GM23338 (cell line): ENCODE measurements at regions not wholly inside any gene's neighbourhood (a gene's known extent, or its start where the extent isn't known, plus 50 kb on each side); places are given as distances from the start of the nearest gene placed in this dataset.

Experiments
- ATAC-seq: fragments of 200-7000 bp; cut with Tn5 transposase; 3 replicates; pipeline ENCODE4 v1.9.1; 2020
- DNase-seq: peaks from one replicate; pipeline ENCODE4 v3.0.0-alpha.2; 2015; ENCODE audit warnings: low spot score
- H2AFZ ChIP-seq: fragments of 200-600 bp; sonication (generic); 2 replicates; pipeline ENCODE4 v1.8.0; 2016; ENCODE audit warnings: antibody characterized with exemption, mild to moderate bottlenecking, moderate library complexity
- H3F3A ChIP-seq: fragments of 200-600 bp; sonication (generic); replicated peaks from 2 replicates; pipeline ENCODE4 v1.8.0; 2017; ENCODE audit warnings: antibody characterized with exemption, mixed run types, low read depth
- H3K27ac ChIP-seq: fragments of 200-600 bp; sonication (generic); 2 replicates; pipeline ENCODE4 v1.6.1; 2016; ENCODE audit warnings: low read depth
- H3K27me3 ChIP-seq: fragments of 200-600 bp; sonication (generic); 2 replicates; pipeline ENCODE4 v1.8.0; 2016; ENCODE audit warnings: mild to moderate bottlenecking, mixed run types, moderate library complexity; ENCODE audit not compliant: insufficient read depth
- H3K36me3 ChIP-seq: fragments of 200-600 bp; sonication (generic); 2 replicates; pipeline ENCODE4 v1.8.0; 2016; ENCODE audit warnings: mild to moderate bottlenecking; ENCODE audit not compliant: insufficient read depth
- H3K4me1 ChIP-seq: fragments of 200-600 bp; sonication (generic); 2 replicates; pipeline ENCODE4 v1.8.0; 2016; ENCODE audit warnings: mild to moderate bottlenecking, moderate library complexity; ENCODE audit not compliant: insufficient read depth
- H3K4me2 ChIP-seq: fragments of 200-600 bp; sonication (generic); 2 replicates; pipeline ENCODE4 v1.7.1; 2017; ENCODE audit warnings: mixed run types
- H3K4me3 ChIP-seq: fragments of 200-600 bp; sonication (generic); 2 replicates; pipeline ENCODE4 v1.6.1; 2016; ENCODE audit warnings: mixed run types
- H3K79me2 ChIP-seq: fragments of 200-600 bp; sonication (generic); replicated peaks from 2 replicates; pipeline ENCODE4 v1.8.0; 2017; ENCODE audit warnings: mild to moderate bottlenecking; ENCODE audit not compliant: insufficient read depth
- H3K9me2 ChIP-seq: fragments of 200-600 bp; sonication (generic); 2 replicates; pipeline ENCODE4 v1.8.0; 2017; ENCODE audit not compliant: insufficient read depth
- H4K20me1 ChIP-seq: fragments of 200-600 bp; sonication (generic); replicated peaks from 2 replicates; pipeline ENCODE4 v1.8.0; 2017; ENCODE audit warnings: mild to moderate bottlenecking; ENCODE audit not compliant: insufficient read depth
- H3K27ac Mint-ChIP-seq: 2 replicates; pipeline ENCODE4 v1.8.0; 2020; ENCODE audit warnings: inconsistent platforms, mild to moderate bottlenecking, moderate library complexity, mixed read lengths
- H3K27me3 Mint-ChIP-seq: 3 replicates; pipeline ENCODE4 v1.8.0; 2022; ENCODE audit warnings: low read depth, mild to moderate bottlenecking, moderate library complexity, mixed read lengths, inconsistent platforms; ENCODE audit not compliant: insufficient read depth, poor library complexity
- H3K36me3 Mint-ChIP-seq: 3 replicates; pipeline ENCODE4 v1.8.0; 2021; ENCODE audit warnings: low read depth, mild to moderate bottlenecking, inconsistent platforms, moderate library complexity, mixed read lengths
- H3K4me1 Mint-ChIP-seq: 3 replicates; pipeline ENCODE4 v1.8.0; 2020; ENCODE audit warnings: mild to moderate bottlenecking, inconsistent platforms, mixed read lengths
- H3K4me3 Mint-ChIP-seq: 3 replicates; pipeline ENCODE4 v1.8.0; 2021; ENCODE audit warnings: moderate library complexity, mild to moderate bottlenecking, inconsistent platforms, mixed read lengths
- H3K9me3 Mint-ChIP-seq: 3 replicates; pipeline ENCODE4 v1.8.0; 2020; ENCODE audit warnings: moderate library complexity, mild to moderate bottlenecking, inconsistent platforms, mixed read lengths
- CREB1 ChIP-seq: fragments of 250-450 bp; sonication (Bioruptor Pico); IDR thresholded peaks from 2 replicates; pipeline ENCODE4 v1.5.0; 2020; ENCODE audit warnings: low read depth, mild to moderate bottlenecking, moderate library complexity
- CTCF ChIP-seq, 2 experiments: fragments of 200-600 bp in 1 of 2; sonication (generic) in 1 of 2; conservative IDR thresholded peaks; 2 replicates each; pipeline versions ENCODE4 v1.5.1 to v1.6.1; 2016 to 2017; ENCODE audit warnings: antibody characterized with exemption in 2 of 2, low read depth in 2 of 2, mild to moderate bottlenecking in 2 of 2, moderate library complexity in 1 of 2
- JUNB ChIP-seq: IDR thresholded peaks from one replicate; pipeline ENCODE4 v1.6.1; 2016; ENCODE audit warnings: antibody characterized with exemption; ENCODE audit not compliant: unreplicated experiment
- REST ChIP-seq: IDR thresholded peaks from one replicate; pipeline ENCODE4 v1.6.1; 2018; ENCODE audit warnings: antibody characterized with exemption; ENCODE audit not compliant: unreplicated experiment
- STAT1 ChIP-seq: IDR thresholded peaks from one replicate; pipeline ENCODE4 v1.6.1; 2016; ENCODE audit warnings: antibody characterized with exemption; ENCODE audit not compliant: unreplicated experiment
- ZNF114 ChIP-seq: fragments of 250-450 bp; sonication (Bioruptor Pico); IDR thresholded peaks from 2 replicates; pipeline ENCODE4 v1.5.0; 2020; ENCODE audit warnings: mild to moderate bottlenecking, moderate library complexity
- ZNF462 ChIP-seq: fragments of 250-450 bp; sonication (Bioruptor Pico); IDR thresholded peaks from 2 replicates; pipeline ENCODE4 v1.5.0; 2020; ENCODE audit warnings: mild to moderate bottlenecking, moderate library complexity

GRCh38 chr12:67726868-67727267 is 78.3 kb downstream of the DYRK2 start (continued):
- TF ChIP-seq ZNF462 (no peak), JUNB (no peak), CTCF (conservative IDR thresholded peaks at IDR 0.05; ENCODE audit: low read depth in 2 of 2) (no peak), CREB1 (CRISPR knock-in tag) (no peak)

- no peak overlapping the region for H2AFZ ChIP-seq
- Mint-ChIP-seq H3K4me3 (no peak overlapping the region), H3K27ac (no peak overlapping the region), H3K27me3 (peaks cover 2% of the 10 kb centered on the region), H3K4me1 (no peaks in the 10 kb centered on the region), H3K9me3 (no peaks in the 10 kb centered on the region), H3K36me3 (no peaks in the 10 kb centered on the region)
- H4K20me1 ChIP-seq = no peaks in the 10 kb centered on the region
- DNase-seq (no peak), ATAC-seq (no peak)
- H3F3A ChIP-seq = no peaks in the 10 kb centered on the region
- H3K79me2 ChIP-seq = no peaks in the 10 kb centered on the region
- no peak overlapping the region for H3K27ac ChIP-seq
- no peaks in the 10 kb centered on the region for H3K27me3 ChIP-seq
- H3K9me2 ChIP-seq = 0 out of 2 replicates have a peak, but pooled peaks cover 7% of the 10 kb centered on the region
- H3K4me1 ChIP-seq = no peaks in the 10 kb centered on the region
- H3K4me3 ChIP-seq = no peak overlapping the region
- H3K4me2 ChIP-seq = no peak overlapping the region
- H3K36me3 ChIP-seq = no peaks in the 10 kb centered on the region
- TF ChIP-seq REST (no peak), STAT1 (no peak), CREB1 (CRISPR knock-in tag) (no peak), ZNF114 (CRISPR knock-in tag) (no peak), CTCF (conservative IDR thresholded peaks at IDR 0.05; ENCODE audit: low read depth in 2 of 2) (no peak)
Measured at GRCh38 chr12:67727702-67728666, 79.4 kb downstream of the DYRK2 start.
